Testis (tissue), 2 donors: ENCODE measurements at regions not wholly inside any gene's neighbourhood (a gene's known extent, or its start where the extent isn't known, plus 50 kb on each side); places are given as distances from the start of the nearest gene placed in this dataset.

Source experiments
- POLR2A ChIP-seq: fragments of 450-650 bp; IDR thresholded peaks from one replicate; pipeline ENCODE4 v1.6.1; 2017; ENCODE audit warnings: antibody characterized with exemption, mild to moderate bottlenecking, moderate library complexity
- TF ChIP-seq, protein P1 (sequence below), 3 experiments: fragments of 450-650 bp in 2 of 3; fragments of 200-600 bp in 1 of 3; sonication (generic) in 1 of 3; IDR thresholded peaks; one replicate each; pipeline ENCODE4 v1.5.1; 2016 to 2019; ENCODE audit warnings: antibody characterized with exemption in 3 of 3, mild to moderate bottlenecking in 2 of 3, moderate library complexity in 1 of 3

DNA sequence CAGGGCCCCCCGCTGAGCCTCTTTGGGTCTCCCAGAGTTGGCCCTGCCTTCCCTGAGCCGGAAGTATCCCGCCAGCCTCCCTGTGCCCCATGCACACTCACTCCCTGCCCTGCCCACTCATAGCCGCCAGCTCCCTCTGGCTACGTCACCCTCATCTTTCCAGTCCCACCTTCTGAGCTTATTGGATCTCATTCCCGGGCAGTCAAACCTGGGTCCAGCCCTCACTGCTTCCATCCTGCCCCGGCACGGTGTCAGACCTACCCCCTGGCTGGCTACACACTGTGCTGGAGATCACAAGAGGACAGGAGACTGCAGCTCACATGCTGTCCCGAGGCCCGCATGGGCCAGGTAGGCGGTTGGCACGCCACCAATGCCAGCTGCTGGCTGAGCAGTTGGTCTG, 147.2 kb downstream of the ASB1 start:
- TF ChIP-seq, protein P1, sequence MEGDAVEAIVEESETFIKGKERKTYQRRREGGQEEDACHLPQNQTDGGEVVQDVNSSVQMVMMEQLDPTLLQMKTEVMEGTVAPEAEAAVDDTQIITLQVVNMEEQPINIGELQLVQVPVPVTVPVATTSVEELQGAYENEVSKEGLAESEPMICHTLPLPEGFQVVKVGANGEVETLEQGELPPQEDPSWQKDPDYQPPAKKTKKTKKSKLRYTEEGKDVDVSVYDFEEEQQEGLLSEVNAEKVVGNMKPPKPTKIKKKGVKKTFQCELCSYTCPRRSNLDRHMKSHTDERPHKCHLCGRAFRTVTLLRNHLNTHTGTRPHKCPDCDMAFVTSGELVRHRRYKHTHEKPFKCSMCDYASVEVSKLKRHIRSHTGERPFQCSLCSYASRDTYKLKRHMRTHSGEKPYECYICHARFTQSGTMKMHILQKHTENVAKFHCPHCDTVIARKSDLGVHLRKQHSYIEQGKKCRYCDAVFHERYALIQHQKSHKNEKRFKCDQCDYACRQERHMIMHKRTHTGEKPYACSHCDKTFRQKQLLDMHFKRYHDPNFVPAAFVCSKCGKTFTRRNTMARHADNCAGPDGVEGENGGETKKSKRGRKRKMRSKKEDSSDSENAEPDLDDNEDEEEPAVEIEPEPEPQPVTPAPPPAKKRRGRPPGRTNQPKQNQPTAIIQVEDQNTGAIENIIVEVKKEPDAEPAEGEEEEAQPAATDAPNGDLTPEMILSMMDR (IDR thresholded peaks at IDR 0.05), result no peak
- TF ChIP-seq POLR2A, result no peak
